GM19467 (cell line): ENCODE measurements at regions not wholly inside any gene's neighbourhood (a gene's known extent, or its start where the extent isn't known, plus 50 kb on each side); places are given as distances from the start of the nearest gene placed in this dataset.
"Not testable (repeated sequence)": the region's sequence is repeated elsewhere in the genome, so short reads cannot be mapped to it uniquely, and the experiment has no call there.

Experiments used
- ATAC-seq: cut with Tn5 transposase; IDR thresholded peaks from one replicate; pipeline ENCODE4 v1.9.1; 2021; ENCODE audit warnings: mild to moderate bottlenecking, moderate library complexity; ENCODE audit not compliant: unreplicated experiment

DNA sequence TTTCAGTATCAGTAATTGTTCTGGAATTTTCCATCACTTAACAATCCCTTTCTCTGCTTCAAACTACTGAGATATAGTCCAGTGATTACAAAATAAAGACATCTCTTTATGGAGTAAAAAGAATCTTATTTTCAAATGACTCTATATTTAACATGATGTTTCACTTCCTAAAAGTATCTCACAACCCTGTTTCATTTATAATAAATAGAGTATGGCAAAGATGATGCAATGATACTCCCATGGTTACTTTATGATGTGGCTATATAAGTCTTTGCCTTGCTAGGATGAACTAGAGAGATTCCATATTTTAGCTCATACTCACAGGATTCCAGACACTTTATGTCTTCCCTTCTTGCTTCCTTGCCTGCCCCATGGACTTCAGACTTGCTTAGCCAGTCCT lies 953.5 kb upstream of the MDGA2 start:
- ATAC-seq = no peak

DNA sequence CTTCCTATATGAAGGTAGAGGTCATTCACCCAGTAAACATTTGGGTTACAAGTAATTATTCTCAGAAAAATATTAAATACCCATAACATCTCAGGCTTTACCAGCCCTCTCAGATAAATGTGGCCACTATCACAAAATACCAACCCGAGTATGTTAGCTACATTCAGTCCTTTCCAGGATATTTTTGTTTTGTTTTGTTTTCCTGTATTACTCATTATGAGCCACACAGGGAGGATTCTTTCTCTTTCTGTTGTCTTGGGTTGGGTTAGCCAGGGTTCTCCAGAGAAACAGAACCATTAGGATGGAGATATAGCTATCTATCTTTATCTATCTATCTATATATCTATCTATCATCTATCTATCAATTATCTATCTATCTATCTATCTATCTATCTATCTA lies 947.6 kb upstream of the MDGA2 start:
- ATAC-seq = no peak

DNA sequence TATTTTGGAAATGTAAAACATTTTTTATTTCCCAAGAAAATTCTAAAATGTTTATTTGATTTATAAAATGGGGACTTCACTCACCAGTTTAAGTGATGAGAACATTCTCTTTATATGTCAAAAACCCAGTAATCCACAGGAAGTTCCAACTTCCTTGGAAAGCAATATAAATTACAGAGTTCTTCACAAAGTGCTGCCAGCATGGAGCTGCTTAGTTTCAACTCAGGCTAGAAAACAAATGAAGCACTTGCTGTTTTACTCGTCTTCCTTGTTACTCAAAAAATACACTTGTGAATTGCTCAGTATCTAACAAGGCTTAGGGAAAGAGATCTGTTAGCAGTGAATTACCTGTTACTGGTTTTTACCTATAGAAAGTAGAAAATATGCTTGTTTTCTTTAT lies 942.7 kb upstream of the MDGA2 start:
- no peak for ATAC-seq

DNA sequence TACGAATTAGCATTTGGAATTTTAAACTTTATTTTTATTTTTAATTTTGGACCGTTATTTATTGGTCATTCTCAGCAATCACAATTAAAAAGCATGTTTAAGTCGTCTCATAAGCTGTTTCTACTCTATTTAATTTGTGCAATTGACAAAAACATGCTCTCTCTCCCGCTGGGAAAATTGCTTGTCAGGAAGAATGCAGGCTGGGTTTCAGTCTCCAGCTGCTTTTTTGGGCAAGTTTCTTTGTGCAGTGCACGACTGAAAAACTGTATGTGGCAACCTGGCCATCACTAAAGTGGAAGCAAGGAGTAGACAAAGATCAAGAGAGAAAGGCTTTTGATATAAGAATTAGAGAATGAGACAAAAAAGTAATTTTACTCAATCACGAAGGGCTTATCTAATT lies 941.5 kb upstream of the MDGA2 start:
- ATAC-seq = no peak

DNA sequence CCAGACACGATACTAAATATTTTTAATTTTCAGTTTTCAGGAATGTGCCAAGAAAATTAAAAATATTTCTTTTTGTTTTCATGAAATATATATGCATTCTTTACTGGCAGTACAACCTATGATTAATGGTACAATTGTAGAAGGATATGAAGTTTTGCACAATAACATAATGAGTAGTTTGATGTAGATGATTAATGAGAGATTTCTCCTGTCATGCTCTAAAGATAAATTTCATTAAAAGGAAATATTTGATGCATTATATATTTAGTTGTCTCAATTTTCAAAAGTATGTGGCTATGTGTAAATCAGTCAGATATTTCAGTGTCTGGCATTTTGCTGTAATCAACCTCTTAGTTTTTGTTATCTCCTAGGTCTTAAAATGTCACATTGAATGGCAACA lies 940.2 kb upstream of the MDGA2 start:
- no peak for ATAC-seq

DNA sequence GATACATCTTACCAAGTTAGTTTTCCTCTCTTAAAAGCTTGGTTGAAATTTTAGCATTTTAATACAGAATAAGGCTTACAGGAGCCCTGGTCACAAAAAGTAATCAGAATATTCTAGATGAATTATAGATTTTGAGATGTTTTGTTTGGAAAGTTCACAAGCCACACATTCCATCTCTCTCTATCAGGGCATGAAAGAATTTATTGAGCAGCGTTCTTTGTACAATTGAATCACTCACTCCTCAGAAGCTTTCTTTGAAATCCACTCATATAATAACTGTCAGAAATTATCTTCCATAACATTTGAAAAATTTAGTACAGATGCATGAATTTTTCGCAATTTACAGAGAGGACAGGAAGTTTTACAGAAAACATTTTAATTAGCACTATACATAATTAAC lies 938.6 kb upstream of the MDGA2 start:
- ATAC-seq = no peak

DNA sequence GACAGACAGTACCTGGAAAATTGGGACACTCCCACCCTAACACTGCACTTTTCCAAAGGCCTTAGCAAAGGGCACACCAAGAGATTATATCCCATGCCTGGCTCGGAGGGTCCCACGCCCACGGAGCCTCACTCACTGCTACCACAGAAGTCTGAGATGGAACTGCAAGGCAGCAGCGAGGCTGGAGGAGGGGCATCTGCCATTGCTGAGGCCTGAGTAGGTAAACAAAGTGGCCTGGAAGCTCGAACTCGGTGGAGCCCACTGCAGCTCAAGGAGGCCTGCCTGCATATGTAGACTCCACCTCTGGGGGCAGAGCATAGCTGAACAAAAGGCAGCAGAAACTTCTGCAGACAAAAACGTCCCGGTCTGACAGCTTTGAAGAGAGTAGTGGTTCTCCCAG lies 931.6 kb upstream of the MDGA2 start:
- ATAC-seq = not testable (repeated sequence)

DNA sequence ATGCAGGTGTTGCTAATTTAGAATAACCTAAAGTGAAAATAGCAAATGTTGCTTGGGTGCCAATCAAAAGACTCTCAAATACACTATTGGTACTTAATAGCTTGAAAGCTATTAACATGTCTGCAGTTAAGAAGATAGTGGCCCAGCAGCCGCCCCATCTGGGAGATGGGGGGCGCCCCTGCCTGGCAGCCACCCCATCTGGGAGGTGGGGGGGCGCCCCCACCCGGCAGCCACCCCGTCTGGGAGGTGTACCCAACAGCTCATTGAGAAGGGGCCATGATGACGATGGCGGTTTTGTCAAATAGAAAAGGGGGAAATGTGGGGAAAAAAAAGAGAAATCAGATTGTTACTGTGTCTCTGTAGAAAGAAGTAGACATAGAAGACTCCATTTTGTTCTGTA lies 923.1 kb upstream of the MDGA2 start:
- no peak for ATAC-seq

DNA sequence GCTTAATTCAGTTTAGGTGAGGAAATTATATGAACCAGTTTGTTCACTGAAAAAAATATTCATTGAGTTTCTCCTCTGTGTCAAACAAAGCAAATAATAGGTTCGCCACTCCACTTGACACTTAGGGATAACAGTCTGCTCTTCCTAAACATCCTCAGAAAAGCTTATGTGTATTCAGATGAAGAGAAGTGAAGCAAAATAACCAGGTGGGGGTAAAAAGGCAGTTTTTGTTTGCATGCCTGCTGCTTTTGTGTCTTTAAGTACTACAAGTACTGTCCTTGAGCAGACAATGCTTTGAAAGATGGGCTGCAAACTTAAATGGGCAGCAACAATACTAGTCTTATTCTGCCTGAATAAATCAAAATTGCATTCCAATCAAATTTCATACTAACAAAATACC lies 910.7 kb upstream of the MDGA2 start:
- no peak for ATAC-seq

DNA sequence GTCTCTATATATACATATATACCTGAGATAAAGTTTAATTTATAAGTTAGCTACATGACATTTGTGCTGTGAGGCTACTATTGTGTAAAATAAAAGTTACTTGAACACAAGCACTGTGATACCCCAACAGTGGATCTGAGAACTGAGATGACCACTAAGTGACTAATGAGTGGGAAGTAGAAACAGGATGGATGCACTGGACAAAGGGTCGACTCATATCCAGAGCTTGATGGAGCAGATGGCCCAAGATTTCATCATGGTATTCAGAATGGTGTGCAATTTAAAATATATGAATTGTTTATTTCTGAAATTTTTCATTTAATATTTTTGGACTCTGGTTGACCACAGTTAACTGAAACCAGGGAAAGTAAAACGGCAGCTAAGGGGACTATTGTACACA lies 908.6 kb upstream of the MDGA2 start:
- peak; percentile 67 for ATAC-seq

DNA sequence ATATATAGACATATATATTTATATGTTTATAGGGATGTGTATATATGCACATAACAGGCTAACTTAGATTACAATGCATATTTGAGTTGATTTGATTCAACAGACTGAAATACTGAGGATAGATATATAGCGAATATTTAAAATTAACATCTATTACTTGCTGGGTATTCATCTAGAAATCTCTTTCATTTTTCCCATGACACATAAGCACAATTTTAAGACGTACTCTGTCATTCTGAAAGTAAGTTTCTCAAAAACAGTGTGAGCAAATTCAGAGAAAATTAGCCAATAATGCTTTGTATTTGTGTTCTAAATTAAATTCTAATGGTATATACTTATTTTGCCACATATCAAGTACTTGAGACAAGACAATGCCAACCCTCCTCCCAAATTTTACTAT lies 907.5 kb upstream of the MDGA2 start:
- ATAC-seq = no peak

DNA sequence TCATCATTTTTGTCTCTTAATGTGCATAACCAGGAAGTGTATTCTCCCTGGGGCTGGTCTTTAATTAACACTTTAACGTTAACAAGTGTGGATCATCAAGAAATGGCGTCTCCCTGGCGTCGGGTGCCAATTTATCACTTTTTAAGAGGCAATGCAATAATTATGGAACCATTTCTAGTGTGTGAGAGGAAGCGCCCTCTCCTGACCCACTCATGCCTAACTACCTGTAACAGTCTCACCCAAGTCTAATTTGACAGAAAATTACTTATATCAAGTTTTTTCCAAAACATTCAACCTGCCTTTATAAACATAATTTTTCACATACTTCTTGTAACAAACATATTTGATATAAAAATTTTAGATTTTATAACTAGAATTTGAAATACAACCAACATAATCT lies 905.3 kb upstream of the MDGA2 start:
- no peak for ATAC-seq

DNA sequence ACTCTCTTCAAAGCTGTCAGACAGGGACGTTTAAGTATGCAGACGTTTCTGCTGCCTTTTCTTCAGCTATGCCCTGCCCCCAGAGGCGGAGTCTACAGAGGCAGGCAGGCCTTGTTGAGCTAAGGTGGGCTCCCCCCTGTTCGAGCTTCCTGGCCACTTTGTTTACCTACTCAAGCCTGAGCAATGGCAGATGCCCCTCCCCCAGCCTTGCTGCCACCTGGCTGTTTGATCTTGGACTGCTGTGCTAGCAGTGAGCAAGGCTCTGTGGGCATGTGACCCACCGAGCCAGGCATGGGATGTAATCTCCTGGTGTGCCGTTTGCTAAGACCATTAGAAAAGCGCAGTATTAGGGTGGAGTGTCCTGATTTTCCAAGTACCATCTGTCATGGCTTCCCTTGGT lies 900.4 kb upstream of the MDGA2 start:
- no peak for ATAC-seq

DNA sequence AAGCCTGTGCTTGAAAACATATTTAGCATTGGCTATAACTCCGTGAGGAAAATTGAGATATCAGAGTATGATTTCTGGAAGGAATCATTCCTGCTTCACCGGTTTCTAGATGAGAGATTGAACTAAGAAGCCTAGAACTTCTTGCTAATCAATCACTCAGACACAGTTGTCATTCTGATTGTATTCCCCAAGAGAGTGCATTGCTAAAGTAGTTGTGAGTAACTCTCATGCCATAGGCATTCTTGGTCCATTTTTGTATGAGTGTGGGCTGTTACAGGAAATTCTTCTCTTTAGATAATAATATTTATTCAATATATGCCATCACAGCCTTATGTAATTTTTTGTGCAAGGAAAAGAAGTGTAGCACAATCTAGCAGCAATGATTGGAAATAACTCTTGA lies 893.3 kb upstream of the MDGA2 start:
- ATAC-seq = no peak

DNA sequence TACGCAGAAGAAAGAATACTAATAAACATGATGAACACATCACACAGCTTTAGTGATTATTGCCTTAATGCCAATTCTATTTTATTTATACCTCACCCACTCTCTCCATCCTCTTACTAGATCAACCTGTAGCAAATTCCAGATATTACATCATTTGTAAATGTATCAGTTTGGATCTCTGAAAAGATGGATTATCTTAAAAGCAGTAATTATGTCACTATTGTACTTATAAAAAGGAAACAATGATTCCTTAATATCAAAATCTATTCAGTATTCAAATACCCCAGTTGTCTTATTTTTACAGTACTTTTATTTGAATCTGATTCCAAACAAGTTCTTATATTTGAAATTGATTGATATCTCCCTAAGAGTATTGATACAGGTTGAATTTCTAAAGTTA lies 892.8 kb upstream of the MDGA2 start:
- ATAC-seq = no peak

DNA sequence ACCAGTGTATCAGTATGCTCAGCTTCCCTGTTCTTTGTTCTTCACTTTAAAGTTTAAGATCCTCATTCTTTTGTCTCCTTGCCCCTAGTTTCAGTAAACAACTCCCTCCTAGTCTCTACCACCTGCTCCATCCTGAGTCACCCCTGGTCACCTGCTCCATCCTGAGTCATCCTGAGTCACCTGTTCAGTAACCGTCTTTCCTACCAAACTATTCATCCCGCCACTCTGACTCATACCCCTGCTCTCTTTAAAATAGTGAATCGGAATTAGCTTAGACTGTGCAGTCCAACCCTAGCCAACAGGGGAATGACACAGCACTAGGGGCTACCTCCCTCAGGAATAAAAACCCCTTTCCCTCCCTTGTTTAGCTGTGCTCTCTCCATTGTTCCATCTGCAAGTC lies 888.1 kb upstream of the MDGA2 start:
- ATAC-seq = no peak

DNA sequence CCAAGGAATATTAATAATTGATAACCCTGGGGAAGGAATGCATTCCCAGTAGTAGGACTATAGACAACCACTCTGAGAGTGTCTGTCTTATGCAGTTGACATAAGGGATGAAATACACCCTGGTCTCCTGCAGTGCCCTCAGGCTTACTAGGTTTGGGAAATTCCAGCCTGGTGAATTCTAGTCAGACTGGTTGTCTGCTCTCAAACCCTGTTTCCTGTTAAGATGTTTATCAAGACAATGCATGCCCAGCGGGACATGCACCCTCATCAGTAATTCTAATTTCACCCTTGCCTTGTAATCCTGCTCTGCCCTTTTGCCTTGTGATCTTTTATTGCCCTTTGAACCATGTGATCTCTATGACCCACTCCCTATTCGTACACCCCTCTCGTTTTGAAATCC lies 886.0 kb upstream of the MDGA2 start:
- ATAC-seq = not testable (repeated sequence)

DNA sequence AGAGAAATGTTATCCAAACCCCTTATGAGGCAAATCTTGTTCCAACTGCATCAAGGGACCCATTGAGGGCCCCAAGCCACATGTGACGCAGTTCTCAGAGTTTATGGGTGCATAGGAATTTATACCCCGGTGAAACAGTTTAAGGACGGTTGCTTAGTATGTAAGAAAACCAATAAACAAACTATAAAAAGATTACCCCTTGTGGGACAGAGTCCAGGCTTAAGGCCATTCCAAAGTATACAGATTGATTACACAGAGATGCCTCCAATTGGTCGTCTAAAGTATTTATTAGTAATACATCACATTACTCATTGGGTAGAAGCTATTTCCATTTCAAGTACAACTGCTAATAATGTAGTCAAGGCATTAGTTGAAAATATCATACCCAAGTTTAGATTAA lies 885.0 kb upstream of the MDGA2 start:
- no peak for ATAC-seq

DNA sequence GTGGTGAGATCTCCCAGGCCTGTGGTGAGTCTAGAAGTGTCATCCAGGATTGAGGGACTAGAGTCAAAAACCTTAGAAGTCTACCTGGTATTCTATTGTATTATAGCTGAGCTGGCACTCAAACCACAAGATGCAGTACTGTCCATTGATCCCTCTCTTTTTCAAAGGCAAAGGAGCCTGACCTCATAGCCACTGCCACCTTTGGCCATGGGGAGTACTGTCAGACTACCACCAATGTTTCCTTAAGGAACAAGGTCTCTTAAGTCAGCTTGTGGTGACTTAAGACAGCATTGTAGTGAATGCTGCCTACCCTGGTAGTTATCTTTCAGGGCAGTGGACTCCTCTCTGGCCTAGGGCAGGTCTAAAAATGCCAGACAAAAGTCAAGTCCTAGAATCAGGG lies 878.0 kb upstream of the MDGA2 start:
- no peak for ATAC-seq

DNA sequence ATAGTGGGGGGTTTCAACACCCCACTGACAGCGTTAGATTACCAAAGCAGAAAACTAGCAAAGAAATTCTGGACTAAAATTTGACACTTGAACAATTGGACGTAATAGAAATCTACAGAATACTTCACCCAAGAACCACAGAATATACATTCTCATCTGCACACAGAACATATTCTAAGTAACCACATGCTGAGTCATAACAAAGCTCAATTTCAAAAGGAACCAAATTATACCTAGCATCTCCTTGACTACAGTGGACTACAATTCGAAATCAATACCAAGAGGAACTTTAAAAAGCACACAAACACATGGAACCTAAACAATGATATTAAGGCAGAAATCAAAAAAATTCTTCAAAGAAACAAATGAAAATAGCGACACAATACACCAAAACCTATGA lies 871.6 kb upstream of the MDGA2 start:
- no peak for ATAC-seq

DNA sequence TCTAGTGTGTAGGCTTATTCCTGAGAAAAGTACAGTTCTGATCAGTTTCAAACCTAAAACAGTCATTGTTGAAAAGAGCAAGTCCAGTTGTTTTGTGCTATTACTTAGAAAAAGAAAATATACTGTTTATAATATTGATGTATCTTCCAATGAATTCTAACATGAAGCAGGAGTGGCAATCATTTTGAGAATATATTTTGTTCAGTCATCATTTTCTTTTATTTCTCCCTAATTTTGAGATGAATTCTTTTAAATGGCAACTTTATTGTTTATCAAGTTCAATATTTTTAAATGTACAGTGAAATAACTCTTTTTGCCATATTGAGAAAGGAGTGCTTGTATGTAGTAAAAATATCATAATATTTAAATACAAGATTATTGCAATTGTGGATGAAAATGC lies 862.2 kb upstream of the MDGA2 start:
- ATAC-seq = no peak

DNA sequence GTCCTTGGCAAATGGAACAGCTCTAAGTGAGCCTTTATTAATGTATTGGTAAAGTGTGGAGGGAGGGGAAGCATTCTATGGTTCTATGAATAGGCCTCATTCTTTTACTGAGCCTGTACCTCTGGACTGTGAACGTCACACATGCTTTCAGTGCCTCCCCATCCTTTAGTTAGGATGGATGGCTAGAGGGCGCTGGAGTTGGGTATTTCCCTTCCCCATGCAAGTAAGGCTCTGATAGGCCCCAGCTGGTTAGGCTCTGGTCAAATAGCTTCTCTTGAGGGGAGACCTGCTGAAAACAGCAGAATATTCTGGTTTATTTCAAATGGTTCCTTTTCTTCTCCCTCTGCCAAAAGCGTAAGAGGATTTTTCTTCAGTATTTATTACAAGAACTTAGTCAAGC lies 860.9 kb upstream of the MDGA2 start:
- ATAC-seq = no peak

DNA sequence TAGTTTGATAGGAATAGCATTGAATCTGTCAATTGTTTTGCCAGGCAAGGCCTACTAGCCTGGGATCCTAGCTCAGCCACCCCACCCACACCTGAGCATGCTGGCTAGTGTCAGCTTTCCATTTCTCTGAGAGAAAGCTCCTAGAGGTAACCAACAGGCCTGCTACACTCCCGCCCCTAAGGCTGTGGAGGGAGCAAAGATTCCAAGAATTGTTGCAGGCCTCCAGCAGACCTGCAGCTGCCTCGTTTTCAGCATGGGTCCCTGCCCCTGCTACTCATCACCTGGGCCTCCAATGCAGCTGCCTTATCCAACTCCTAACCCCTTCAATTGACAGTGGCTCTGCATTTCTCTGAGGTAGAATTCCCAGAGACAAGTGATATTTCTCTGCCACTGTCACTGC lies 852.4 kb upstream of the MDGA2 start:
- no peak for ATAC-seq

DNA sequence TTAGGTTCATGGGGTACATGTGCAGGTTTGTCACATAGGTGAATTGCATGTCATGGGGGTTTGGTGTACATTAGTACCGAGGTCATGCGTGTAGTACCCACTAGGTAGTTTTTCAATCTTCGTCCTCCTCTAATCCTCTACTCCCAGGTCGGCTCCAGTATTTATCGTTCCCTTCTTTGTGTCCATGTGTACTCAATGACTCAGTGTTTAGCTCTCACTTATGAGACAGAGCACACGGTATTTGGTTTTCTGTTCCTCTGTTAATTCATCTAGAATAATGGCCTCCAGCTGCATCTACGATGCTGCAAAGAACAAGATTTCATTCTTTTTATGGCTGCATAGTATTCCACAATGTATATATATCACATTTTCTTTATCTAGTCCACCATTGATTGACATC lies 850.9 kb upstream of the MDGA2 start:
- no peak for ATAC-seq
